H54 (cell line): ENCODE measurements at regions not wholly inside any gene's neighbourhood (a gene's known extent, or its start where the extent isn't known, plus 50 kb on each side); places are given as distances from the start of the nearest gene placed in this dataset.

Source experiments
- DNase-seq: peaks from one replicate; pipeline ENCODE4 v3.0.0; 2011; ENCODE audit warnings: low spot score, mixed read lengths; ENCODE audit not compliant: insufficient read length
- FAIRE-seq: peaks from 3 replicates; lab custom pipeline; 2011; peaks lifted over from hg19 to GRCh38; lab: Jason Lieb, UNC
- POLR2A ChIP-seq: IDR thresholded peaks from 2 replicates; pipeline ENCODE4 v1.6.1; 2011; ENCODE audit warnings: low read depth, mild to moderate bottlenecking, low read length

- DNase-seq (no peak), FAIRE-seq (peak; percentile 45)
- no peak for TF ChIP-seq POLR2A
These were observed 1159.6 kb upstream of the EPHA6 start for GRCh38 chr3:95654570-95655362.

GRCh38 chr3:95655363-95655986 is 1158.9 kb upstream of the EPHA6 start:
- FAIRE-seq (peak; percentile 68), DNase-seq (peak; percentile 5)
- no peak for TF ChIP-seq POLR2A

- FAIRE-seq = no peak
- no peak for DNase-seq
- TF ChIP-seq POLR2A = no peak
These were observed 1143.6 kb upstream of the EPHA6 start for GRCh38 chr3:95670765-95671164.

GRCh38 chr3:95673215-95673614 is 1141.2 kb upstream of the EPHA6 start:
- no peak for TF ChIP-seq POLR2A
- FAIRE-seq (no peak), DNase-seq (no peak)

- TF ChIP-seq POLR2A = no peak
- FAIRE-seq = peak; percentile 88
- peak; percentile 1 for DNase-seq
These were observed 1108.5 kb upstream of the EPHA6 start for GRCh38 chr3:95705786-95706418.

GRCh38 chr3:95707268-95707667 is 1107.1 kb upstream of the EPHA6 start:
- FAIRE-seq (no peak), DNase-seq (no peak)
- no peak for TF ChIP-seq POLR2A

- TF ChIP-seq POLR2A = no peak
- DNase-seq = no peak
- FAIRE-seq = no peak
These were observed 1103.7 kb upstream of the EPHA6 start for GRCh38 chr3:95710684-95711083.

- no peak for DNase-seq
- no peak for FAIRE-seq
- TF ChIP-seq POLR2A = no peak
These were observed 1102.6 kb upstream of the EPHA6 start for GRCh38 chr3:95711789-95712188.

GRCh38 chr3:95715128-95715527 is 1099.3 kb upstream of the EPHA6 start:
- FAIRE-seq = peak; percentile 58
- no peak for TF ChIP-seq POLR2A
- DNase-seq = no peak

GRCh38 chr3:95717048-95717447 is 1097.3 kb upstream of the EPHA6 start:
- no peak for TF ChIP-seq POLR2A
- no peak for FAIRE-seq
- DNase-seq = no peak

- no peak for TF ChIP-seq POLR2A
- no peak for FAIRE-seq
- no peak for DNase-seq
These were observed 1096.2 kb upstream of the EPHA6 start for GRCh38 chr3:95718168-95718567.

- DNase-seq (no peak), FAIRE-seq (no peak)
- no peak for TF ChIP-seq POLR2A
These were observed 1094.9 kb upstream of the EPHA6 start for GRCh38 chr3:95719481-95719880.

GRCh38 chr3:95721938-95722337 is 1092.5 kb upstream of the EPHA6 start:
- TF ChIP-seq POLR2A = no peak
- DNase-seq = peak; percentile 7
- FAIRE-seq = peak; percentile 86

- DNase-seq = no peak
- TF ChIP-seq POLR2A = no peak
- FAIRE-seq = no peak
These were observed 1088.6 kb upstream of the EPHA6 start for GRCh38 chr3:95725770-95726169.
